ENCODE measurements at regions not wholly inside any gene's neighbourhood (a gene's known extent, or its start where the extent isn't known, plus 50 kb on each side); places are given as distances from the start of the nearest gene placed in this dataset.

GRCh38 chr7:132647311-132647710, 71.0 kb upstream of the PLXNA4 start:
- H3K36me3 Mint-ChIP-seq (ENCODE audit: low read depth): no peaks in the 10 kb centered on the region
- Histone ChIP-seq H2AFZ (no peak overlapping the region), H3K4me3 (no peak overlapping the region), H3K27ac (ENCODE audit: low read depth) (no peak overlapping the region), H3K27me3 (ENCODE audit: insufficient read depth) (no peaks in the 10 kb centered on the region), H3K79me2 (replicated peaks; ENCODE audit: insufficient read depth) (no peaks in the 10 kb centered on the region), H3K36me3 (ENCODE audit: insufficient read depth) (no peaks in the 10 kb centered on the region), H3F3A (replicated peaks; ENCODE audit: low read depth) (no peaks in the 10 kb centered on the region), H3K4me2 (no peak overlapping the region), H3K9me2 (ENCODE audit: insufficient read depth) (peaks cover 6% of the 10 kb centered on the region; the same call in 1 of the 2 replicates), H3K4me1 (ENCODE audit: insufficient read depth) (peaks cover 19% of the 10 kb centered on the region), H4K20me1 (replicated peaks; ENCODE audit: insufficient read depth) (no peaks in the 10 kb centered on the region)
- no peak overlapping the region for H3K4me3 Mint-ChIP-seq
- peaks cover 34% of the 10 kb centered on the region for H3K4me1 Mint-ChIP-seq
- ATAC-seq (no peak), DNase-seq (ENCODE audit: low spot score) (no peak)
- peaks cover 4% of the 10 kb centered on the region for H3K27me3 Mint-ChIP-seq (ENCODE audit: insufficient read depth, low read depth, poor library complexity)
- H3K9me3 Mint-ChIP-seq: no peaks in the 10 kb centered on the region; the same call in 2 of the 3 replicates
- TF ChIP-seq CTCF (conservative IDR thresholded peaks at IDR 0.05; ENCODE audit: low read depth in 2 of 2): no peak
- TF ChIP-seq JUNB (IDR thresholded peaks at IDR 0.05; ENCODE audit: unreplicated experiment): no peak
- no peak for TF ChIP-seq ZNF331 (CRISPR knock-in tag; IDR thresholded peaks at IDR 0.05; ENCODE audit: low read depth)
- no peak for TF ChIP-seq NANOG (IDR thresholded peaks at IDR 0.05; ENCODE audit: borderline replicate concordance)
- TF ChIP-seq ETS1 (IDR thresholded peaks at IDR 0.05): no peak
- no peak for TF ChIP-seq CREB1 (CRISPR knock-in tag; IDR thresholded peaks at IDR 0.05; ENCODE audit: low read depth)
- TF ChIP-seq POLR2AphosphoS5 (IDR thresholded peaks at IDR 0.05; ENCODE audit: low read depth): no peak
- no peak for TF ChIP-seq STAT1 (IDR thresholded peaks at IDR 0.05; ENCODE audit: unreplicated experiment)
- TF ChIP-seq ZNF462 (CRISPR knock-in tag; IDR thresholded peaks at IDR 0.05): no peak
- TF ChIP-seq ZNF114 (CRISPR knock-in tag; IDR thresholded peaks at IDR 0.05): no peak
- TF ChIP-seq EZH2 (IDR thresholded peaks at IDR 0.05; ENCODE audit: low read depth, unreplicated experiment): no peak
- no peak for TF ChIP-seq EZH2phosphoT487 (IDR thresholded peaks at IDR 0.05; ENCODE audit: unreplicated experiment)
- TF ChIP-seq REST (IDR thresholded peaks at IDR 0.05; ENCODE audit: unreplicated experiment): no peak
- no peak overlapping the region for H3K27ac Mint-ChIP-seq

Measured in GM23338 (cell line).